ENCODE measurements at regions not wholly inside any gene's neighbourhood (a gene's known extent, or its start where the extent isn't known, plus 50 kb on each side); places are given as distances from the start of the nearest gene placed in this dataset.

GRCh38 chr17:33352526-33352925, 59.4 kb upstream of the ASIC2 start:
- no peaks in the 10 kb centered on the region for H3K36me3 ChIP-seq (ENCODE audit: control insufficient read depth, insufficient read depth, low read length)
- WGBS, 2 experiments: 91 to 92% methylated on average over 3 of the region's 3 CpGs
- H3K4me1 ChIP-seq (ENCODE audit: control insufficient read depth, insufficient read depth, low read length): no peaks in the 10 kb centered on the region
- H3K4me3 ChIP-seq (ENCODE audit: insufficient read depth, low read depth, low read length): no peak overlapping the region
- H3K9me3 ChIP-seq (ENCODE audit: control insufficient read depth, low read length): no peaks in the 10 kb centered on the region
- no peak overlapping the region for H3K27ac ChIP-seq (ENCODE audit: insufficient read depth, low read depth, low read length, poor library complexity, severe bottlenecking)
- no peaks in the 10 kb centered on the region for H3K27me3 ChIP-seq (ENCODE audit: control insufficient read depth, insufficient read depth, low read length, poor library complexity, severe bottlenecking)

DNA sequence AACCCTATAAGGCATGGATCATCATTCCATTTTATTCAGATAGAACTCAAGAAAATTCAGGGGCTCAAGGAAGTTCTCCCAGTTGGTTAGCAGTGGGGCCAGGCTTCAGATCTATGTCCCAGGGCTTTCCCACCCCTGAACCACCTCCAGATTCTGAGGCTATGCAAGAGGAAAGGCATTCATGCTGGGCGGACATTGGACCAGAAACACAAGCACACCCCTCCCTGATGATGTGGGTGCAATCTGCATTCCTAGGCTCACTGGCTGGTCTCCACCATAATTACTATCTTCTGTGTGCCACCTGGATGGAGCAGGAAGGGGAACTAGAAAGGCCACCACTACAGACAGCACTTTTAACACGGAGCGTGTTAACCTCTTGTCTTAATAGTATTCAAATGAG, 63.2 kb upstream of the ASIC2 start:
- Histone ChIP-seq H3K27me3 (ENCODE audit: control insufficient read depth, insufficient read depth, low read length, poor library complexity, severe bottlenecking) (no peaks in the 10 kb centered on the region), H3K4me1 (ENCODE audit: control insufficient read depth, insufficient read depth, low read length) (no peaks in the 10 kb centered on the region), H3K36me3 (ENCODE audit: control insufficient read depth, insufficient read depth, low read length) (no peaks in the 10 kb centered on the region), H3K27ac (ENCODE audit: insufficient read depth, low read depth, low read length, poor library complexity, severe bottlenecking) (no peak overlapping the region), H3K4me3 (ENCODE audit: insufficient read depth, low read depth, low read length) (no peak overlapping the region), H3K9me3 (ENCODE audit: control insufficient read depth, low read length) (no peaks in the 10 kb centered on the region)
- 91 to 93% methylated on average over 3 of the region's 3 CpGs for WGBS, 2 experiments

- H3K4me3 ChIP-seq (ENCODE audit: insufficient read depth, low read depth, low read length): no peak overlapping the region
- H3K4me1 ChIP-seq (ENCODE audit: control insufficient read depth, insufficient read depth, low read length): no peaks in the 10 kb centered on the region
- H3K9me3 ChIP-seq (ENCODE audit: control insufficient read depth, low read length): no peaks in the 10 kb centered on the region
- 92 to 93% methylated on average over 6 of the region's 6 CpGs for WGBS, 2 experiments
- no peaks in the 10 kb centered on the region for H3K36me3 ChIP-seq (ENCODE audit: control insufficient read depth, insufficient read depth, low read length)
- H3K27me3 ChIP-seq (ENCODE audit: control insufficient read depth, insufficient read depth, low read length, poor library complexity, severe bottlenecking): no peaks in the 10 kb centered on the region
- no peak overlapping the region for H3K27ac ChIP-seq (ENCODE audit: insufficient read depth, low read depth, low read length, poor library complexity, severe bottlenecking)
These were observed 70.4 kb upstream of the ASIC2 start for GRCh38 chr17:33363475-33363874.

DNA sequence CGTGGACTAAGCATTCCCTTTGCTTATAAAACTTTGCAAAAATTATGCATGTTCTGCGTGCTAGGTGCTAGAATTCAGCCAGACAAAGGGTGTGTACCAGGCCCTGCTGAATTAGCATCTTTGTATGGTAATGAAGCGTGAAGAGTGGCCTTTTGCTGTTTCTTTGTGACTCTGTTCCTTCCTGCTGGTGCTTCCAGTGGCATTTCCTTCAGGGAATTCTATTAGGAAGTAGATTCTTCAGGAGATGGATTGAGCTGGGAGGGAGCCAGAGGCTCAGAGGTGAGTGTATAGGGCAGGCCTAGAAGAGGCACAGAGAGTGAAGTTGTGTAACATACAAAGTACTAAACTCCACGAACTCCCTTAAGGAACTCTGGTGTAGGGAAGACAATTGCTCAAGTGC, 73.9 kb upstream of the ASIC2 start:
- no peak overlapping the region for H3K27ac ChIP-seq (ENCODE audit: insufficient read depth, low read depth, low read length, poor library complexity, severe bottlenecking)
- no peaks in the 10 kb centered on the region for H3K36me3 ChIP-seq (ENCODE audit: control insufficient read depth, insufficient read depth, low read length)
- no peaks in the 10 kb centered on the region for H3K27me3 ChIP-seq (ENCODE audit: control insufficient read depth, insufficient read depth, low read length, poor library complexity, severe bottlenecking)
- 79 to 87% methylated on average over 4 of the region's 4 CpGs for WGBS, 2 experiments
- no peaks in the 10 kb centered on the region for H3K9me3 ChIP-seq (ENCODE audit: control insufficient read depth, low read length)
- H3K4me3 ChIP-seq (ENCODE audit: insufficient read depth, low read depth, low read length): no peak overlapping the region
- no peaks in the 10 kb centered on the region for H3K4me1 ChIP-seq (ENCODE audit: control insufficient read depth, insufficient read depth, low read length)

DNA sequence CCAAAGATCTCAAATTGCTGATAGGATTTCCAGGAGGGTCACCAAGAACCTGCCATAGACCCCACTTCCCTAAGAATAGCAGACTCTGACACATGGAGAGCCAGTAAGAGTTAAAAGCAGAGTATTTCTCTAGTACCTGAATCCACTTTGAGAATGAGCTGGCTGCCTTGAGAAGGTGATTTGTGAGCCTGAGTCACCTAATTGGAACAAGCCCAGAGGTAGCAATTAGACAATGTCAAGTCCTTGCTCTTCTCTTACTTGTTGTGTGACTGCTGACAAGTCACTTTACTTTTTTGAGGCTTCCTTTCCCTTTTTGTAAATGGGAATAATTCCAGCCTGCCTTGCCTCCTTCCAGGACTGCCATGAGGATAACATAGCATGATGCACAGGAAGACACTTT, 76.1 kb upstream of the ASIC2 start:
- H3K4me1 ChIP-seq (ENCODE audit: control insufficient read depth, insufficient read depth, low read length): no peaks in the 10 kb centered on the region
- no peak overlapping the region for H3K27ac ChIP-seq (ENCODE audit: insufficient read depth, low read depth, low read length, poor library complexity, severe bottlenecking)
- H3K27me3 ChIP-seq (ENCODE audit: control insufficient read depth, insufficient read depth, low read length, poor library complexity, severe bottlenecking): no peaks in the 10 kb centered on the region
- no peaks in the 10 kb centered on the region for H3K36me3 ChIP-seq (ENCODE audit: control insufficient read depth, insufficient read depth, low read length)
- H3K9me3 ChIP-seq (ENCODE audit: control insufficient read depth, low read length): no peaks in the 10 kb centered on the region
- H3K4me3 ChIP-seq (ENCODE audit: insufficient read depth, low read depth, low read length): no peak overlapping the region

DNA sequence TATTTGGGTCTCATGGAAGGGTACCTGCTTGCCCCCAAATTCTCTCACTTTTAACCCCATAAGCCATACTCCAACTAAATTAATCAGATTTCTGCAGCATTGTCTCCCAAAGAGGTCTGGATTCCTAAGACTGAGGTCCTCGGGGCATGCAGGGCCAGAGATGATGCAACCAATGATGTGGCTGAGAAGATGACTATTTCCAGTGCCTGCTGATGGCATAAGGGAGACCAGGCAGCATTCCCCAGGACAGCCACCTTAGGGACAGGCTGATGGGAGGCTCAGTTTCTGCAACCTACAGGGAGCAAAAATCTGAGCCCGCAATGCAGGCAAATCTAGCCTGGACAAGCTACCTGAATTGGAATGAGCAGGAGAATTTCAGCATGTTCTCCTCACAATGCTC, 76.8 kb upstream of the ASIC2 start:
- H3K4me3 ChIP-seq (ENCODE audit: insufficient read depth, low read depth, low read length): no peak overlapping the region
- no peaks in the 10 kb centered on the region for H3K4me1 ChIP-seq (ENCODE audit: control insufficient read depth, insufficient read depth, low read length)
- H3K27me3 ChIP-seq (ENCODE audit: control insufficient read depth, insufficient read depth, low read length, poor library complexity, severe bottlenecking): no peaks in the 10 kb centered on the region
- WGBS, 2 experiments: 88 to 93% methylated on average over 2 of the region's 2 CpGs
- H3K36me3 ChIP-seq (ENCODE audit: control insufficient read depth, insufficient read depth, low read length): no peaks in the 10 kb centered on the region
- H3K27ac ChIP-seq (ENCODE audit: insufficient read depth, low read depth, low read length, poor library complexity, severe bottlenecking): no peak overlapping the region
- no peaks in the 10 kb centered on the region for H3K9me3 ChIP-seq (ENCODE audit: control insufficient read depth, low read length)

DNA sequence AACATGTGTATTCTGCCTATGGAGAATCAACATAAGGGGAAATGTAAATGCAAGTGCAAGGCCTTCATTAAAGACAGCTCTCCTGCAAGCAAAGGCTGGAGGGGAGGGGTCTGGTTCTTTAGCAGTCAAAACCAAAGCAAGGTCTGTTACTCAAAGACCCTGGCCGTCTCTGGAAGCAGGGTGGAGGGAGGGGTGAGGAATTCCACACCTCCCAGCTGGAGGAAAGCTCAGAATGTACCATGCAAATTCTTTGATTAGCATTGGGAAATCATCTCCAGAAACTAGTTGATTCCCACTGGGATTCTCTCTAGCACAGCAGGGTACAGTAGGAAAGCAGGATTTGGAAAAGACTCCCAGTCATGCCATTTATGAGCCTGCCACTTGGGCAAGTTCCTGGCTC, 77.3 kb upstream of the ASIC2 start:
- WGBS, 2 experiments: 16 to 26% methylated on average over 1 of the region's 1 CpG
- no peaks in the 10 kb centered on the region for H3K9me3 ChIP-seq (ENCODE audit: control insufficient read depth, low read length)
- no peak overlapping the region for H3K4me3 ChIP-seq (ENCODE audit: insufficient read depth, low read depth, low read length)
- no peaks in the 10 kb centered on the region for H3K4me1 ChIP-seq (ENCODE audit: control insufficient read depth, insufficient read depth, low read length)
- no peaks in the 10 kb centered on the region for H3K27me3 ChIP-seq (ENCODE audit: control insufficient read depth, insufficient read depth, low read length, poor library complexity, severe bottlenecking)
- no peaks in the 10 kb centered on the region for H3K36me3 ChIP-seq (ENCODE audit: control insufficient read depth, insufficient read depth, low read length)
- H3K27ac ChIP-seq (ENCODE audit: insufficient read depth, low read depth, low read length, poor library complexity, severe bottlenecking): no peak overlapping the region

- H3K9me3 ChIP-seq (ENCODE audit: control insufficient read depth, low read length): no peaks in the 10 kb centered on the region
- no peaks in the 10 kb centered on the region for H3K36me3 ChIP-seq (ENCODE audit: control insufficient read depth, insufficient read depth, low read length)
- no peak overlapping the region for H3K4me3 ChIP-seq (ENCODE audit: insufficient read depth, low read depth, low read length)
- 90 to 97% methylated on average over 1 to 3 of the region's 3 CpGs for WGBS, 2 experiments
- H3K27me3 ChIP-seq (ENCODE audit: control insufficient read depth, insufficient read depth, low read length, poor library complexity, severe bottlenecking): no peaks in the 10 kb centered on the region
- H3K27ac ChIP-seq (ENCODE audit: insufficient read depth, low read depth, low read length, poor library complexity, severe bottlenecking): no peak overlapping the region
- no peaks in the 10 kb centered on the region for H3K4me1 ChIP-seq (ENCODE audit: control insufficient read depth, insufficient read depth, low read length)
These were observed 78.3 kb upstream of the ASIC2 start for GRCh38 chr17:33371377-33371776.

DNA sequence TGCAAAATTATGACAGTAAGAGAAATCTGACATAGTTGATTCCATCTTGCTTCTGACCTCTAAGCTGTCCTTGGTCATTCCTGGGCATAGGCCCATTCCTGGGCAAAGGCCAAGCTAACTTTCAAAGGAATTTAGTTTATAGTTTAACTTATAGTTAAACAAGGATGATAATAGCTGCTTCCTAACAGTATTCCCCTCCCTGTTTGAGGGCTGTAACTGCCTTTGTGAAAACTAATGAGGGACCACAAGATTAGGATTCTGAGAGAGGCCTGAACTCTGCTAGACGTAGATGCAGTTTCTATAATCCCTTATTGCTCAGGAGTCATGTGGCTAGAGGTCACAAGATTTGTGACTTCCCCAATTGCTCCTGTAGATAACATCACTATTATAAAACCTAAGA, 80.2 kb upstream of the ASIC2 start:
- H3K9me3 ChIP-seq (ENCODE audit: control insufficient read depth, low read length): no peaks in the 10 kb centered on the region
- H3K4me1 ChIP-seq (ENCODE audit: control insufficient read depth, insufficient read depth, low read length): no peaks in the 10 kb centered on the region
- WGBS, 2 experiments: 82 to 84% methylated on average over 1 of the region's 1 CpG
- H3K4me3 ChIP-seq (ENCODE audit: insufficient read depth, low read depth, low read length): no peak overlapping the region
- H3K27ac ChIP-seq (ENCODE audit: insufficient read depth, low read depth, low read length, poor library complexity, severe bottlenecking): no peak overlapping the region
- no peaks in the 10 kb centered on the region for H3K36me3 ChIP-seq (ENCODE audit: control insufficient read depth, insufficient read depth, low read length)
- H3K27me3 ChIP-seq (ENCODE audit: control insufficient read depth, insufficient read depth, low read length, poor library complexity, severe bottlenecking): no peaks in the 10 kb centered on the region

DNA sequence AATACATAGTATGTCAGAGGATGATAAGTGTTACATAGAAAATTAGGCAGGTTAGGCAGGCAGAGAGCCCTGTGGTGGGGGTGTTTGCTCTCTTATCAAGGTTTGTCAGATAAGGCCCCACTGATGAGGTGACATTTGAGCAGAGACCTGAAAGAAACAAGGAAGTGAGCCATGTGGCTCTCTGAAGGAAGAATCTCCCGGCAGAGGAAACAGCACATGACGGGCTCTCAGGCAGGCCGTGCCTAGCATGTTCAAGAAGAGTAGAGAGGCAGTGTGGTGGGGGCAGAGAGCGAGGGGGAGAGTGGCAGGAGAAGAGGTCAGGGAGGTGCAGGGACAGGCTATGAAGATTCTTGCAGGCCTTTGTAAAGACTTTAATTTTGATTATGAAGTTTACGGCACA, 82.0 kb upstream of the ASIC2 start:
- H3K36me3 ChIP-seq (ENCODE audit: control insufficient read depth, insufficient read depth, low read length): no peaks in the 10 kb centered on the region
- WGBS, 2 experiments: 89 to 90% methylated on average over 5 of the region's 5 CpGs
- H3K4me1 ChIP-seq (ENCODE audit: control insufficient read depth, insufficient read depth, low read length): no peaks in the 10 kb centered on the region
- H3K27me3 ChIP-seq (ENCODE audit: control insufficient read depth, insufficient read depth, low read length, poor library complexity, severe bottlenecking): no peaks in the 10 kb centered on the region
- H3K27ac ChIP-seq (ENCODE audit: insufficient read depth, low read depth, low read length, poor library complexity, severe bottlenecking): no peak overlapping the region
- no peak overlapping the region for H3K4me3 ChIP-seq (ENCODE audit: insufficient read depth, low read depth, low read length)
- H3K9me3 ChIP-seq (ENCODE audit: control insufficient read depth, low read length): no peaks in the 10 kb centered on the region

DNA sequence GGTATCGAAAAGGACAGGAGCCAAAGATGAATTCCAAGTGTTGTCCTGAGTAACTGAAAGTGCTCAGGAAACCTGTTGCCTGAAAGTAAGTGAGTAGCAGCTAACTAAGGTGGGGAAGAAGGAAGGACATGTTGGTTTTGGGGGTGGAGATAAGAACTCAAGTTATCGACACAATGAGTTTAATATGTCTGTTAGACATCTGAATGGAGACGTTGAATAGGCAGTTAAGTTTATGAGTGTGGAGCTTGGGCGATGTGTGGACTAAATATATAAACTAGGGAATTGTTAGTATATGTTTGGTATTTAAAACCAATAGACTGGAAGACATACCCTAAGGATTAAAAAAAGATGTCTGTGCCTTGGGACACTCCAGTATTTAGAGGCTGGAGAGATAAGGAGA, 82.7 kb upstream of the ASIC2 start:
- Histone ChIP-seq H3K4me1 (ENCODE audit: control insufficient read depth, insufficient read depth, low read length) (peaks cover 4% of the 10 kb centered on the region), H3K27me3 (ENCODE audit: control insufficient read depth, insufficient read depth, low read length, poor library complexity, severe bottlenecking) (no peaks in the 10 kb centered on the region), H3K36me3 (ENCODE audit: control insufficient read depth, insufficient read depth, low read length) (no peaks in the 10 kb centered on the region), H3K4me3 (ENCODE audit: insufficient read depth, low read depth, low read length) (no peak overlapping the region), H3K27ac (ENCODE audit: insufficient read depth, low read depth, low read length, poor library complexity, severe bottlenecking) (no peak overlapping the region), H3K9me3 (ENCODE audit: control insufficient read depth, low read length) (no peaks in the 10 kb centered on the region)
- WGBS, 2 experiments: 94 to 95% methylated on average over 4 of the region's 4 CpGs
